Panc1 (cell line): ENCODE measurements at regions not wholly inside any gene's neighbourhood (a gene's known extent, or its start where the extent isn't known, plus 50 kb on each side); places are given as distances from the start of the nearest gene placed in this dataset.

Experiments used
- POLR2AphosphoS5 ChIP-seq: IDR thresholded peaks from 2 replicates; pipeline ENCODE4 v1.6.1; 2012; ENCODE audit warnings: mild to moderate bottlenecking, low read depth, low read length, moderate library complexity
- REST ChIP-seq, 2 experiments: IDR thresholded peaks; 2 replicates each; pipeline ENCODE4 v1.6.1; 2011 to 2012; ENCODE audit warnings: low read depth in 2 of 2, control low read depth in 1 of 2, low read length in 1 of 2, mild to moderate bottlenecking in 1 of 2, moderate library complexity in 1 of 2; ENCODE audit not compliant: insufficient read depth in 1 of 2
- SIN3A ChIP-seq: IDR thresholded peaks from 2 replicates; pipeline ENCODE4 v1.6.1; 2012; ENCODE audit warnings: low read depth, mild to moderate bottlenecking, low read length, moderate library complexity, borderline replicate concordance; ENCODE audit not compliant: insufficient read depth
- TF ChIP-seq, protein P1 (sequence below): fragments of 450-650 bp; IDR thresholded peaks from 2 replicates; pipeline ENCODE4 v1.5.1; 2017; ENCODE audit warnings: mild to moderate bottlenecking

DNA sequence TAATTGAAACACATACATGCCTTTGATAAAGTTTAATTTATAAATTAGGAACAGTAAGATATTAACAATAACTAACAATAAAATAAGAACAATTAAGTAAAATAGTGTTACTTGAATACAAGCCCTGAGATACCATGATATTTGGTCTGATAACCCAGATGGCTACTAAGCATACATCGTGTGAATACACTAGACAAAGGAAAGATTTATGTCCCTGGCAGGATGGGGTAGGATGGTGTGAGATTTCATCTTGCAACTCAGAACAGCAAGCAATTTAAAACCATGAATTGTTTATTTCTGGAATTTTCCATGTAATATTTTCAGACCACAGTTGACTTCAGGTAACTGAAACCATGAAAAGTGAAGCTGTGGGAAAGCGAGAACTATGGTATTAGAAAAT lies 169.5 kb downstream of the DIPK2A start:
- TF ChIP-seq, protein P1, sequence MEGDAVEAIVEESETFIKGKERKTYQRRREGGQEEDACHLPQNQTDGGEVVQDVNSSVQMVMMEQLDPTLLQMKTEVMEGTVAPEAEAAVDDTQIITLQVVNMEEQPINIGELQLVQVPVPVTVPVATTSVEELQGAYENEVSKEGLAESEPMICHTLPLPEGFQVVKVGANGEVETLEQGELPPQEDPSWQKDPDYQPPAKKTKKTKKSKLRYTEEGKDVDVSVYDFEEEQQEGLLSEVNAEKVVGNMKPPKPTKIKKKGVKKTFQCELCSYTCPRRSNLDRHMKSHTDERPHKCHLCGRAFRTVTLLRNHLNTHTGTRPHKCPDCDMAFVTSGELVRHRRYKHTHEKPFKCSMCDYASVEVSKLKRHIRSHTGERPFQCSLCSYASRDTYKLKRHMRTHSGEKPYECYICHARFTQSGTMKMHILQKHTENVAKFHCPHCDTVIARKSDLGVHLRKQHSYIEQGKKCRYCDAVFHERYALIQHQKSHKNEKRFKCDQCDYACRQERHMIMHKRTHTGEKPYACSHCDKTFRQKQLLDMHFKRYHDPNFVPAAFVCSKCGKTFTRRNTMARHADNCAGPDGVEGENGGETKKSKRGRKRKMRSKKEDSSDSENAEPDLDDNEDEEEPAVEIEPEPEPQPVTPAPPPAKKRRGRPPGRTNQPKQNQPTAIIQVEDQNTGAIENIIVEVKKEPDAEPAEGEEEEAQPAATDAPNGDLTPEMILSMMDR: no peak
- no peak for TF ChIP-seq REST (IDR thresholded peaks at IDR 0.05; ENCODE audit: insufficient read depth in 1 of 2, low read depth in 2 of 2, low read length in 1 of 2)
- TF ChIP-seq POLR2AphosphoS5: no peak
- TF ChIP-seq SIN3A: no peak
